GM23338 (cell line): ENCODE measurements at regions not wholly inside any gene's neighbourhood (a gene's known extent, or its start where the extent isn't known, plus 50 kb on each side); places are given as distances from the start of the nearest gene placed in this dataset.

Experiments
- ATAC-seq: fragments of 200-7000 bp; cut with Tn5 transposase; 3 replicates; pipeline ENCODE4 v1.9.1; 2020
- DNase-seq: peaks from one replicate; pipeline ENCODE4 v3.0.0-alpha.2; 2015; ENCODE audit warnings: low spot score
- H2AFZ ChIP-seq: fragments of 200-600 bp; sonication (generic); 2 replicates; pipeline ENCODE4 v1.8.0; 2016; ENCODE audit warnings: antibody characterized with exemption, mild to moderate bottlenecking, moderate library complexity
- H3F3A ChIP-seq: fragments of 200-600 bp; sonication (generic); replicated peaks from 2 replicates; pipeline ENCODE4 v1.8.0; 2017; ENCODE audit warnings: antibody characterized with exemption, mixed run types, low read depth
- H3K27ac ChIP-seq: fragments of 200-600 bp; sonication (generic); 2 replicates; pipeline ENCODE4 v1.6.1; 2016; ENCODE audit warnings: low read depth
- H3K27me3 ChIP-seq: fragments of 200-600 bp; sonication (generic); 2 replicates; pipeline ENCODE4 v1.8.0; 2016; ENCODE audit warnings: mild to moderate bottlenecking, mixed run types, moderate library complexity; ENCODE audit not compliant: insufficient read depth
- H3K36me3 ChIP-seq: fragments of 200-600 bp; sonication (generic); 2 replicates; pipeline ENCODE4 v1.8.0; 2016; ENCODE audit warnings: mild to moderate bottlenecking; ENCODE audit not compliant: insufficient read depth
- H3K4me1 ChIP-seq: fragments of 200-600 bp; sonication (generic); 2 replicates; pipeline ENCODE4 v1.8.0; 2016; ENCODE audit warnings: mild to moderate bottlenecking, moderate library complexity; ENCODE audit not compliant: insufficient read depth
- H3K4me2 ChIP-seq: fragments of 200-600 bp; sonication (generic); 2 replicates; pipeline ENCODE4 v1.7.1; 2017; ENCODE audit warnings: mixed run types
- H3K4me3 ChIP-seq: fragments of 200-600 bp; sonication (generic); 2 replicates; pipeline ENCODE4 v1.6.1; 2016; ENCODE audit warnings: mixed run types
- H3K79me2 ChIP-seq: fragments of 200-600 bp; sonication (generic); replicated peaks from 2 replicates; pipeline ENCODE4 v1.8.0; 2017; ENCODE audit warnings: mild to moderate bottlenecking; ENCODE audit not compliant: insufficient read depth
- H3K9me2 ChIP-seq: fragments of 200-600 bp; sonication (generic); 2 replicates; pipeline ENCODE4 v1.8.0; 2017; ENCODE audit not compliant: insufficient read depth
- H4K20me1 ChIP-seq: fragments of 200-600 bp; sonication (generic); replicated peaks from 2 replicates; pipeline ENCODE4 v1.8.0; 2017; ENCODE audit warnings: mild to moderate bottlenecking; ENCODE audit not compliant: insufficient read depth
- H3K27ac Mint-ChIP-seq: 2 replicates; pipeline ENCODE4 v1.8.0; 2020; ENCODE audit warnings: inconsistent platforms, mild to moderate bottlenecking, moderate library complexity, mixed read lengths
- H3K27me3 Mint-ChIP-seq: 3 replicates; pipeline ENCODE4 v1.8.0; 2022; ENCODE audit warnings: low read depth, mild to moderate bottlenecking, moderate library complexity, mixed read lengths, inconsistent platforms; ENCODE audit not compliant: insufficient read depth, poor library complexity
- H3K36me3 Mint-ChIP-seq: 3 replicates; pipeline ENCODE4 v1.8.0; 2021; ENCODE audit warnings: low read depth, mild to moderate bottlenecking, inconsistent platforms, moderate library complexity, mixed read lengths
- H3K4me1 Mint-ChIP-seq: 3 replicates; pipeline ENCODE4 v1.8.0; 2020; ENCODE audit warnings: mild to moderate bottlenecking, inconsistent platforms, mixed read lengths
- H3K4me3 Mint-ChIP-seq: 3 replicates; pipeline ENCODE4 v1.8.0; 2021; ENCODE audit warnings: moderate library complexity, mild to moderate bottlenecking, inconsistent platforms, mixed read lengths
- H3K9me3 Mint-ChIP-seq: 3 replicates; pipeline ENCODE4 v1.8.0; 2020; ENCODE audit warnings: moderate library complexity, mild to moderate bottlenecking, inconsistent platforms, mixed read lengths
- CREB1 ChIP-seq: fragments of 250-450 bp; sonication (Bioruptor Pico); IDR thresholded peaks from 2 replicates; pipeline ENCODE4 v1.5.0; 2020; ENCODE audit warnings: low read depth, mild to moderate bottlenecking, moderate library complexity
- EZH2 ChIP-seq: fragments of 200-600 bp; sonication (generic); IDR thresholded peaks from one replicate; pipeline ENCODE4 v1.8.0; 2017; ENCODE audit warnings: antibody characterized with exemption, mild to moderate bottlenecking, low read depth; ENCODE audit not compliant: unreplicated experiment
- EZH2phosphoT487 ChIP-seq: fragments of 200-600 bp; sonication (generic); IDR thresholded peaks from one replicate; pipeline ENCODE4 v1.8.1; 2018; ENCODE audit warnings: antibody characterized with exemption; ENCODE audit not compliant: unreplicated experiment
- JUNB ChIP-seq: IDR thresholded peaks from one replicate; pipeline ENCODE4 v1.6.1; 2016; ENCODE audit warnings: antibody characterized with exemption; ENCODE audit not compliant: unreplicated experiment
- NANOG ChIP-seq: IDR thresholded peaks from 2 replicates; pipeline ENCODE4 v1.6.1; 2016; ENCODE audit warnings: antibody characterized with exemption, borderline replicate concordance
- POLR2AphosphoS5 ChIP-seq: IDR thresholded peaks from 2 replicates; pipeline ENCODE4 v1.6.1; 2016; ENCODE audit warnings: antibody characterized with exemption, low read depth
- STAT1 ChIP-seq: IDR thresholded peaks from one replicate; pipeline ENCODE4 v1.6.1; 2016; ENCODE audit warnings: antibody characterized with exemption; ENCODE audit not compliant: unreplicated experiment
- ZNF114 ChIP-seq: fragments of 250-450 bp; sonication (Bioruptor Pico); IDR thresholded peaks from 2 replicates; pipeline ENCODE4 v1.5.0; 2020; ENCODE audit warnings: mild to moderate bottlenecking, moderate library complexity
- ZNF331 ChIP-seq: fragments of 250-450 bp; sonication (Bioruptor Pico); IDR thresholded peaks from 2 replicates; pipeline ENCODE4 v1.5.0; 2020; ENCODE audit warnings: low read depth, mild to moderate bottlenecking, moderate library complexity
- TF ChIP-seq, protein P1 (sequence below): IDR thresholded peaks from one replicate; pipeline ENCODE4 v1.6.1; 2018; ENCODE audit warnings: antibody characterized with exemption; ENCODE audit not compliant: unreplicated experiment
- TF ChIP-seq, protein P2 (sequence below): IDR thresholded peaks from 2 replicates; pipeline ENCODE4 v1.6.1; 2016; ENCODE audit warnings: antibody characterized with exemption
- TF ChIP-seq, protein P3 (sequence below): fragments of 250-450 bp; sonication (Bioruptor Pico); IDR thresholded peaks from 2 replicates; pipeline ENCODE4 v1.5.0; 2020; ENCODE audit warnings: mild to moderate bottlenecking, moderate library complexity
- TF ChIP-seq, protein P4 (sequence below), 2 experiments: fragments of 200-600 bp in 1 of 2; sonication (generic) in 1 of 2; conservative IDR thresholded peaks; 2 replicates each; pipeline versions ENCODE4 v1.5.1 to v1.6.1; 2016 to 2017; ENCODE audit warnings: antibody characterized with exemption in 2 of 2, low read depth in 2 of 2, mild to moderate bottlenecking in 2 of 2, moderate library complexity in 1 of 2

DNA sequence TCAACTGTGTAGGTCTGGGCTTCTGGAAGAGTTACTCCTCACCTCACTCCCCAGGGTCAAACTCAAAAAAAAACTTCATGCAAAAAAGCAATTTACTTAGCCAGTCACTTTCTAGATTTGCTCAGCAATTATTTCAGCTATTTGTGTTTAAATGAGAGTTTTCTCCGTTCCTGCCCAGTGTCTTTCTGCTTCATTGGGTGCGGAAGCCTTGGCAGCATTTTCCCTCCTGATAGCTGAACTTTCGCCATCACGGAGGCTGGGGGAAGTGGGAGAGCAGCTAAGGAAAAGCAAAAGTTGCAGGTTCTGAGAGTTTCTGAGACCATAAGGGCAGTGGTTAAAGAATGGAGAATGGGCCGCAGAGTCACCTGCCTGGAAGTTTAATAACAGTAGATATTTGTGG lies 287.1 kb upstream of the DYNLRB2 start:
- no peaks in the 10 kb centered on the region for H3K4me1 Mint-ChIP-seq
- no peaks in the 10 kb centered on the region for H3K27me3 ChIP-seq
- H3K36me3 Mint-ChIP-seq, result no peaks in the 10 kb centered on the region
- no peaks in the 10 kb centered on the region for H3K79me2 ChIP-seq
- DNase-seq, result no peak
- H3K27me3 Mint-ChIP-seq, result no peaks in the 10 kb centered on the region
- no peak overlapping the region for H3K27ac ChIP-seq
- H2AFZ ChIP-seq, result no peak overlapping the region
- TF ChIP-seq EZH2 (no peak), ZNF331 (CRISPR knock-in tag) (no peak), STAT1 (no peak), EZH2phosphoT487 (no peak), NANOG (no peak), JUNB (no peak), POLR2AphosphoS5 (no peak), CREB1 (CRISPR knock-in tag) (no peak), ZNF114 (CRISPR knock-in tag) (no peak)
- TF ChIP-seq, protein P1, sequence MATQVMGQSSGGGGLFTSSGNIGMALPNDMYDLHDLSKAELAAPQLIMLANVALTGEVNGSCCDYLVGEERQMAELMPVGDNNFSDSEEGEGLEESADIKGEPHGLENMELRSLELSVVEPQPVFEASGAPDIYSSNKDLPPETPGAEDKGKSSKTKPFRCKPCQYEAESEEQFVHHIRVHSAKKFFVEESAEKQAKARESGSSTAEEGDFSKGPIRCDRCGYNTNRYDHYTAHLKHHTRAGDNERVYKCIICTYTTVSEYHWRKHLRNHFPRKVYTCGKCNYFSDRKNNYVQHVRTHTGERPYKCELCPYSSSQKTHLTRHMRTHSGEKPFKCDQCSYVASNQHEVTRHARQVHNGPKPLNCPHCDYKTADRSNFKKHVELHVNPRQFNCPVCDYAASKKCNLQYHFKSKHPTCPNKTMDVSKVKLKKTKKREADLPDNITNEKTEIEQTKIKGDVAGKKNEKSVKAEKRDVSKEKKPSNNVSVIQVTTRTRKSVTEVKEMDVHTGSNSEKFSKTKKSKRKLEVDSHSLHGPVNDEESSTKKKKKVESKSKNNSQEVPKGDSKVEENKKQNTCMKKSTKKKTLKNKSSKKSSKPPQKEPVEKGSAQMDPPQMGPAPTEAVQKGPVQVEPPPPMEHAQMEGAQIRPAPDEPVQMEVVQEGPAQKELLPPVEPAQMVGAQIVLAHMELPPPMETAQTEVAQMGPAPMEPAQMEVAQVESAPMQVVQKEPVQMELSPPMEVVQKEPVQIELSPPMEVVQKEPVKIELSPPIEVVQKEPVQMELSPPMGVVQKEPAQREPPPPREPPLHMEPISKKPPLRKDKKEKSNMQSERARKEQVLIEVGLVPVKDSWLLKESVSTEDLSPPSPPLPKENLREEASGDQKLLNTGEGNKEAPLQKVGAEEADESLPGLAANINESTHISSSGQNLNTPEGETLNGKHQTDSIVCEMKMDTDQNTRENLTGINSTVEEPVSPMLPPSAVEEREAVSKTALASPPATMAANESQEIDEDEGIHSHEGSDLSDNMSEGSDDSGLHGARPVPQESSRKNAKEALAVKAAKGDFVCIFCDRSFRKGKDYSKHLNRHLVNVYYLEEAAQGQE, result no peak
- TF ChIP-seq, protein P2, sequence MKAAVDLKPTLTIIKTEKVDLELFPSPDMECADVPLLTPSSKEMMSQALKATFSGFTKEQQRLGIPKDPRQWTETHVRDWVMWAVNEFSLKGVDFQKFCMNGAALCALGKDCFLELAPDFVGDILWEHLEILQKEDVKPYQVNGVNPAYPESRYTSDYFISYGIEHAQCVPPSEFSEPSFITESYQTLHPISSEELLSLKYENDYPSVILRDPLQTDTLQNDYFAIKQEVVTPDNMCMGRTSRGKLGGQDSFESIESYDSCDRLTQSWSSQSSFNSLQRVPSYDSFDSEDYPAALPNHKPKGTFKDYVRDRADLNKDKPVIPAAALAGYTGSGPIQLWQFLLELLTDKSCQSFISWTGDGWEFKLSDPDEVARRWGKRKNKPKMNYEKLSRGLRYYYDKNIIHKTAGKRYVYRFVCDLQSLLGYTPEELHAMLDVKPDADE, result no peak
- TF ChIP-seq, protein P3, sequence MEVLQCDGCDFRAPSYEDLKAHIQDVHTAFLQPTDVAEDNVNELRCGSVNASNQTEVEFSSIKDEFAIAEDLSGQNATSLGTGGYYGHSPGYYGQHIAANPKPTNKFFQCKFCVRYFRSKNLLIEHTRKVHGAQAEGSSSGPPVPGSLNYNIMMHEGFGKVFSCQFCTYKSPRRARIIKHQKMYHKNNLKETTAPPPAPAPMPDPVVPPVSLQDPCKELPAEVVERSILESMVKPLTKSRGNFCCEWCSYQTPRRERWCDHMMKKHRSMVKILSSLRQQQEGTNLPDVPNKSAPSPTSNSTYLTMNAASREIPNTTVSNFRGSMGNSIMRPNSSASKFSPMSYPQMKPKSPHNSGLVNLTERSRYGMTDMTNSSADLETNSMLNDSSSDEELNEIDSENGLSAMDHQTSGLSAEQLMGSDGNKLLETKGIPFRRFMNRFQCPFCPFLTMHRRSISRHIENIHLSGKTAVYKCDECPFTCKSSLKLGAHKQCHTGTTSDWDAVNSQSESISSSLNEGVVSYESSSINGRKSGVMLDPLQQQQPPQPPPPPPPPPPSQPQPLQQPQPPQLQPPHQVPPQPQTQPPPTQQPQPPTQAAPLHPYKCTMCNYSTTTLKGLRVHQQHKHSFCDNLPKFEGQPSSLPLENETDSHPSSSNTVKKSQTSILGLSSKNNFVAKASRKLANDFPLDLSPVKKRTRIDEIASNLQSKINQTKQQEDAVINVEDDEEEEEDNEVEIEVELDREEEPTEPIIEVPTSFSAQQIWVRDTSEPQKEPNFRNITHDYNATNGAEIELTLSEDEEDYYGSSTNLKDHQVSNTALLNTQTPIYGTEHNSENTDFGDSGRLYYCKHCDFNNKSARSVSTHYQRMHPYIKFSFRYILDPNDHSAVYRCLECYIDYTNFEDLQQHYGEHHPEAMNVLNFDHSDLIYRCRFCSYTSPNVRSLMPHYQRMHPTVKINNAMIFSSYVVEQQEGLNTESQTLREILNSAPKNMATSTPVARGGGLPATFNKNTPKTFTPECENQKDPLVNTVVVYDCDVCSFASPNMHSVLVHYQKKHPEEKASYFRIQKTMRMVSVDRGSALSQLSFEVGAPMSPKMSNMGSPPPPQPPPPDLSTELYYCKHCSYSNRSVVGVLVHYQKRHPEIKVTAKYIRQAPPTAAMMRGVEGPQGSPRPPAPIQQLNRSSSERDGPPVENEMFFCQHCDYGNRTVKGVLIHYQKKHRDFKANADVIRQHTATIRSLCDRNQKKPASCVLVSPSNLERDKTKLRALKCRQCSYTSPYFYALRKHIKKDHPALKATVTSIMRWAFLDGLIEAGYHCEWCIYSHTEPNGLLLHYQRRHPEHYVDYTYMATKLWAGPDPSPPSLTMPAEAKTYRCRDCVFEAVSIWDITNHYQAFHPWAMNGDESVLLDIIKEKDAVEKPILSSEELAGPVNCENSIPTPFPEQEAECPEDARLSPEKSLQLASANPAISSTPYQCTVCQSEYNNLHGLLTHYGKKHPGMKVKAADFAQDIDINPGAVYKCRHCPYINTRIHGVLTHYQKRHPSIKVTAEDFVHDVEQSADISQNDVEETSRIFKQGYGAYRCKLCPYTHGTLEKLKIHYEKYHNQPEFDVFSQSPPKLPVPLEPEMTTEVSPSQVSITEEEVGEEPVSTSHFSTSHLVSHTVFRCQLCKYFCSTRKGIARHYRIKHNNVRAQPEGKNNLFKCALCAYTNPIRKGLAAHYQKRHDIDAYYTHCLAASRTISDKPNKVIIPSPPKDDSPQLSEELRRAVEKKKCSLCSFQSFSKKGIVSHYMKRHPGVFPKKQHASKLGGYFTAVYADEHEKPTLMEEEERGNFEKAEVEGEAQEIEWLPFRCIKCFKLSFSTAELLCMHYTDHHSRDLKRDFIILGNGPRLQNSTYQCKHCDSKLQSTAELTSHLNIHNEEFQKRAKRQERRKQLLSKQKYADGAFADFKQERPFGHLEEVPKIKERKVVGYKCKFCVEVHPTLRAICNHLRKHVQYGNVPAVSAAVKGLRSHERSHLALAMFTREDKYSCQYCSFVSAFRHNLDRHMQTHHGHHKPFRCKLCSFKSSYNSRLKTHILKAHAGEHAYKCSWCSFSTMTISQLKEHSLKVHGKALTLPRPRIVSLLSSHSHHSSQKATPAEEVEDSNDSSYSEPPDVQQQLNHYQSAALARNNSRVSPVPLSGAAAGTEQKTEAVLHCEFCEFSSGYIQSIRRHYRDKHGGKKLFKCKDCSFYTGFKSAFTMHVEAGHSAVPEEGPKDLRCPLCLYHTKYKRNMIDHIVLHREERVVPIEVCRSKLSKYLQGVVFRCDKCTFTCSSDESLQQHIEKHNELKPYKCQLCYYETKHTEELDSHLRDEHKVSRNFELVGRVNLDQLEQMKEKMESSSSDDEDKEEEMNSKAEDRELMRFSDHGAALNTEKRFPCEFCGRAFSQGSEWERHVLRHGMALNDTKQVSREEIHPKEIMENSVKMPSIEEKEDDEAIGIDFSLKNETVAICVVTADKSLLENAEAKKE (CRISPR knock-in tag), result no peak
- TF ChIP-seq, protein P4, sequence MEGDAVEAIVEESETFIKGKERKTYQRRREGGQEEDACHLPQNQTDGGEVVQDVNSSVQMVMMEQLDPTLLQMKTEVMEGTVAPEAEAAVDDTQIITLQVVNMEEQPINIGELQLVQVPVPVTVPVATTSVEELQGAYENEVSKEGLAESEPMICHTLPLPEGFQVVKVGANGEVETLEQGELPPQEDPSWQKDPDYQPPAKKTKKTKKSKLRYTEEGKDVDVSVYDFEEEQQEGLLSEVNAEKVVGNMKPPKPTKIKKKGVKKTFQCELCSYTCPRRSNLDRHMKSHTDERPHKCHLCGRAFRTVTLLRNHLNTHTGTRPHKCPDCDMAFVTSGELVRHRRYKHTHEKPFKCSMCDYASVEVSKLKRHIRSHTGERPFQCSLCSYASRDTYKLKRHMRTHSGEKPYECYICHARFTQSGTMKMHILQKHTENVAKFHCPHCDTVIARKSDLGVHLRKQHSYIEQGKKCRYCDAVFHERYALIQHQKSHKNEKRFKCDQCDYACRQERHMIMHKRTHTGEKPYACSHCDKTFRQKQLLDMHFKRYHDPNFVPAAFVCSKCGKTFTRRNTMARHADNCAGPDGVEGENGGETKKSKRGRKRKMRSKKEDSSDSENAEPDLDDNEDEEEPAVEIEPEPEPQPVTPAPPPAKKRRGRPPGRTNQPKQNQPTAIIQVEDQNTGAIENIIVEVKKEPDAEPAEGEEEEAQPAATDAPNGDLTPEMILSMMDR (conservative IDR thresholded peaks at IDR 0.05; ENCODE audit: low read depth in 2 of 2), result no peak
- no peaks in the 10 kb centered on the region for H3F3A ChIP-seq
- no peak for ATAC-seq
- H3K27ac Mint-ChIP-seq, result no peak overlapping the region
- no peak overlapping the region for H3K4me3 Mint-ChIP-seq
- H3K36me3 ChIP-seq, result no peaks in the 10 kb centered on the region
- no peak overlapping the region for H3K4me3 ChIP-seq
- peaks cover 5% of the 10 kb centered on the region for H3K9me2 ChIP-seq
- no peaks in the 10 kb centered on the region for H4K20me1 ChIP-seq
- H3K4me2 ChIP-seq, result no peak overlapping the region
- no peaks in the 10 kb centered on the region for H3K4me1 ChIP-seq
- no peaks in the 10 kb centered on the region; the same call in 2 of the 3 replicates for H3K9me3 Mint-ChIP-seq
